Sigmoid colon (tissue), 6 donors: ENCODE measurements at regions not wholly inside any gene's neighbourhood (a gene's known extent, or its start where the extent isn't known, plus 50 kb on each side); places are given as distances from the start of the nearest gene placed in this dataset.

ENCODE experiments used
- DNase-seq: peaks from one replicate; pipeline ENCODE4 v3.0.0-alpha.2; 2019
- H3K27ac ChIP-seq, 4 donors: fragments of 200-600 bp; sonication (generic); one replicate each; pipeline ENCODE4 v1.5.1; 2016 to 2019; ENCODE audit warnings: mild to moderate bottlenecking in 1 of 4
- H3K27me3 ChIP-seq, 3 donors: fragments of 200-600 bp; sonication (generic); one replicate each; pipeline ENCODE4 v1.5.1; 2019; ENCODE audit warnings: mild to moderate bottlenecking in 1 of 3
- H3K36me3 ChIP-seq, 4 donors: fragments of 200-600 bp; sonication (generic); one replicate each; pipeline ENCODE4 v1.5.1; 2016 to 2019
- H3K4me1 ChIP-seq, 4 donors: fragments of 200-600 bp; sonication (generic); one replicate each; pipeline ENCODE4 v1.5.1; 2017 to 2019
- H3K4me3 ChIP-seq, 4 donors: fragments of 200-600 bp; sonication (generic); one replicate each; pipeline ENCODE4 v1.5.1; 2017 to 2019; ENCODE audit warnings: mild to moderate bottlenecking in 2 of 4, moderate library complexity in 1 of 4
- H3K9me3 ChIP-seq, 4 donors: fragments of 200-600 bp in 3 of 4; sonication (generic) in 3 of 4; one replicate each; pipeline versions ENCODE4 v1.5.1 to v1.6.1; 2013 to 2019
- CTCF ChIP-seq, 4 experiments: fragments of 450-650 bp in 3 of 4; fragments of 200-600 bp in 1 of 4; IDR thresholded peaks; one replicate each; pipeline ENCODE4 v1.5.1; 2016 to 2019; ENCODE audit warnings: antibody characterized with exemption in 4 of 4, mild to moderate bottlenecking in 3 of 4, moderate library complexity in 2 of 4
- EP300 ChIP-seq, 4 donors: sonication (generic); formaldehyde crosslinking; IDR thresholded peaks; one replicate each; pipeline ENCODE4 v1.6.1; 2017; ENCODE audit warnings: antibody characterized with exemption in 4 of 4
- POLR2A ChIP-seq, 2 donors: fragments of 450-650 bp; IDR thresholded peaks; one replicate each; pipeline ENCODE4 v1.6.1; 2016; ENCODE audit warnings: antibody characterized with exemption in 2 of 2, mild to moderate bottlenecking in 2 of 2, moderate library complexity in 2 of 2
- POLR2AphosphoS5 ChIP-seq, 4 donors: sonication (generic); formaldehyde crosslinking; IDR thresholded peaks; one replicate each; pipeline ENCODE4 v1.6.1; 2017; ENCODE audit warnings: antibody characterized with exemption in 4 of 4
- WGBS, 2 donors: extraction: QIAGEN DNeasy Blood & Tissue Kit; methylation state at CpG; one replicate each; pipeline ENCODE4 v1.1.7; 2013; 5-methylcytosine and 5-hydroxymethylcytosine counted together
- intact Hi-C: fragments of 100-400 bp; cut with DNase I; formaldehyde crosslinking; loops from one replicate; pipeline ENCODE4 v1.15.1; 2023
- donor health status: healthy with polysubstance abuse.
- donor health status: healthy.

GRCh38 chr3:80247766-80248165 lies 480.0 kb upstream of the ROBO1 start:
- Histone ChIP-seq H3K4me3 (no peak overlapping the region), H3K27ac (no peak overlapping the region), H3K27me3 (no peaks in the 10 kb centered on the region), H3K9me3 (peaks cover 0 to 2% (median 0%) of the 10 kb centered on the region in 4 donors), H3K36me3 (no peaks in the 10 kb centered on the region), H3K4me1 (no peaks in the 10 kb centered on the region)
- WGBS, 2 donors, result 82 to 91% methylated on average over 3 of the region's 3 CpGs
- DNase-seq, result no peak
- TF ChIP-seq EP300 (IDR thresholded peaks at IDR 0.05), result no peak
- TF ChIP-seq POLR2A (IDR thresholded peaks at IDR 0.05), result no peak
- no peak for TF ChIP-seq POLR2AphosphoS5 (IDR thresholded peaks at IDR 0.05)
- no peak for TF ChIP-seq CTCF (IDR thresholded peaks at IDR 0.05)
- intact Hi-C loops, result no loop called here

- no peak overlapping the region for H3K4me3 ChIP-seq
- H3K9me3 ChIP-seq, result peaks cover 0 to 2% (median 0%) of the 10 kb centered on the region in 4 donors
- H3K4me1 ChIP-seq, result no peaks in the 10 kb centered on the region
- no peak for TF ChIP-seq EP300 (IDR thresholded peaks at IDR 0.05)
- TF ChIP-seq POLR2A (IDR thresholded peaks at IDR 0.05), result no peak
- TF ChIP-seq POLR2AphosphoS5 (IDR thresholded peaks at IDR 0.05), result no peak
- TF ChIP-seq CTCF (IDR thresholded peaks at IDR 0.05), result no peak
- H3K36me3 ChIP-seq, result no peaks in the 10 kb centered on the region
- no peaks in the 10 kb centered on the region for H3K27me3 ChIP-seq
- intact Hi-C loops, result no loop called here
- no peak for DNase-seq
- 47 to 63% methylated on average over 6 of the region's 6 CpGs for WGBS, 2 donors
- no peak overlapping the region for H3K27ac ChIP-seq
Measured at GRCh38 chr3:80244390-80244789, 476.6 kb upstream of the ROBO1 start.

GRCh38 chr3:80241791-80242190 lies 474.0 kb upstream of the ROBO1 start:
- TF ChIP-seq POLR2A (IDR thresholded peaks at IDR 0.05) (no peak), POLR2AphosphoS5 (IDR thresholded peaks at IDR 0.05) (no peak), EP300 (IDR thresholded peaks at IDR 0.05) (no peak), CTCF (IDR thresholded peaks at IDR 0.05) (no peak)
- no peaks in the 10 kb centered on the region for H3K4me1 ChIP-seq
- no peaks in the 10 kb centered on the region for H3K27me3 ChIP-seq
- no peak for DNase-seq
- no peaks in the 10 kb centered on the region for H3K36me3 ChIP-seq
- 77 to 92% methylated on average over 1 of the region's 1 CpG for WGBS, 2 donors
- no peak overlapping the region for H3K4me3 ChIP-seq
- intact Hi-C loops, result no loop called here
- no peaks in the 10 kb centered on the region for H3K9me3 ChIP-seq
- H3K27ac ChIP-seq, result no peak overlapping the region

GRCh38 chr3:80239301-80239700 lies 471.5 kb upstream of the ROBO1 start:
- no peak for DNase-seq
- TF ChIP-seq CTCF (IDR thresholded peaks at IDR 0.05), result no peak
- TF ChIP-seq POLR2AphosphoS5 (IDR thresholded peaks at IDR 0.05), result no peak
- no peak for TF ChIP-seq POLR2A (IDR thresholded peaks at IDR 0.05)
- no peak for TF ChIP-seq EP300 (IDR thresholded peaks at IDR 0.05)
- intact Hi-C loops, result no loop called here

GRCh38 chr3:80238606-80239005 lies 470.8 kb upstream of the ROBO1 start:
- no peak for TF ChIP-seq POLR2AphosphoS5 (IDR thresholded peaks at IDR 0.05)
- Histone ChIP-seq H3K4me1 (no peaks in the 10 kb centered on the region), H3K9me3 (no peaks in the 10 kb centered on the region), H3K27ac (no peak overlapping the region), H3K27me3 (no peaks in the 10 kb centered on the region), H3K36me3 (no peaks in the 10 kb centered on the region), H3K4me3 (no peak overlapping the region)
- intact Hi-C loops, result no loop called here
- WGBS, 2 donors, result 46 to 57% methylated on average over 1 of the region's 1 CpG
- no peak for DNase-seq

More at GRCh38 chr3:80239301-80239700, 471.5 kb upstream of the ROBO1 start:
- no peaks in the 10 kb centered on the region for H3K4me1 ChIP-seq
- H3K4me3 ChIP-seq, result no peak overlapping the region
- WGBS, 2 donors, result 62 to 75% methylated on average over 3 of the region's 3 CpGs
- H3K27ac ChIP-seq, result no peak overlapping the region
- no peaks in the 10 kb centered on the region for H3K9me3 ChIP-seq
- H3K27me3 ChIP-seq, result no peaks in the 10 kb centered on the region
- H3K36me3 ChIP-seq, result no peaks in the 10 kb centered on the region
